ENCODE measurements at regions not wholly inside any gene's neighbourhood (a gene's known extent, or its start where the extent isn't known, plus 50 kb on each side); places are given as distances from the start of the nearest gene placed in this dataset.

DNA sequence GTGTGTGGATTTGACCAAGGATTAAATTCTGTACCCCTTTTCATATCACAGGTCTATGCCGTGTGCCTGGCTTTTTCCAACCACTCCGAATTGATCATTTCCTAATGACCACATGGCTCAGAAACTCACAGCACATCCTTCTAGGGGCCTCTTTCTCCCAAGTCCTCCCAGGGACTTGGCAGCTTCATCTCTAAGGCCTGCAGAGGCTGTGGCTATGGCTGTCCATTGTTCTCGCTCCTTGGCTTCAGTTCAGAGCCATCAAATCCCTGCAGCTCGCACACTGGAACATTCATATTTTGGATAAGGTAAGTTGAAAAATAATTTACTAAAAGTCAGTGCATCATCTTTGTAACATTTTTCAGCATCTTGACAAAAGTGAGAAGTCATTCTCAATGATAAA is 497.2 kb upstream of the CDH4 start:
- H3K27me3 Mint-ChIP-seq (ENCODE audit: low read depth, unreplicated experiment) = peaks cover 11% of the 10 kb centered on the region
- Histone ChIP-seq H4K20me1 (ENCODE audit: insufficient read depth, low read length) (no peaks in the 10 kb centered on the region), H2AFZ (ENCODE audit: low read depth, low read length) (no peak overlapping the region), H3K79me2 (ENCODE audit: insufficient read depth, low read length) (no peaks in the 10 kb centered on the region), H3K36me3 (ENCODE audit: insufficient read depth, low read length) (no peaks in the 10 kb centered on the region), H3K27ac (ENCODE audit: low read depth, low read length) (no peak overlapping the region), H3K4me1 (ENCODE audit: insufficient read depth, low read length) (no peaks in the 10 kb centered on the region), H3K27me3 (ENCODE audit: insufficient read depth, low read length) (no peaks in the 10 kb centered on the region), H3K9ac (ENCODE audit: low read length) (no peak overlapping the region), H3K9me3 (ENCODE audit: insufficient read depth, low read depth, low read length) (peaks cover 3% of the 10 kb centered on the region), H3K4me2 (ENCODE audit: low read length) (no peak overlapping the region), H3K4me3 (ENCODE audit: insufficient read depth, low read depth, low read length) (no peak overlapping the region)
- no peaks in the 10 kb centered on the region for H3K4me1 Mint-ChIP-seq (ENCODE audit: low read depth, unreplicated experiment)
- no peaks in the 10 kb centered on the region for H3K36me3 Mint-ChIP-seq (ENCODE audit: low read depth, unreplicated experiment)
- no peak overlapping the region for H3K27ac Mint-ChIP-seq (ENCODE audit: unreplicated experiment)
- TF ChIP-seq, protein P1, sequence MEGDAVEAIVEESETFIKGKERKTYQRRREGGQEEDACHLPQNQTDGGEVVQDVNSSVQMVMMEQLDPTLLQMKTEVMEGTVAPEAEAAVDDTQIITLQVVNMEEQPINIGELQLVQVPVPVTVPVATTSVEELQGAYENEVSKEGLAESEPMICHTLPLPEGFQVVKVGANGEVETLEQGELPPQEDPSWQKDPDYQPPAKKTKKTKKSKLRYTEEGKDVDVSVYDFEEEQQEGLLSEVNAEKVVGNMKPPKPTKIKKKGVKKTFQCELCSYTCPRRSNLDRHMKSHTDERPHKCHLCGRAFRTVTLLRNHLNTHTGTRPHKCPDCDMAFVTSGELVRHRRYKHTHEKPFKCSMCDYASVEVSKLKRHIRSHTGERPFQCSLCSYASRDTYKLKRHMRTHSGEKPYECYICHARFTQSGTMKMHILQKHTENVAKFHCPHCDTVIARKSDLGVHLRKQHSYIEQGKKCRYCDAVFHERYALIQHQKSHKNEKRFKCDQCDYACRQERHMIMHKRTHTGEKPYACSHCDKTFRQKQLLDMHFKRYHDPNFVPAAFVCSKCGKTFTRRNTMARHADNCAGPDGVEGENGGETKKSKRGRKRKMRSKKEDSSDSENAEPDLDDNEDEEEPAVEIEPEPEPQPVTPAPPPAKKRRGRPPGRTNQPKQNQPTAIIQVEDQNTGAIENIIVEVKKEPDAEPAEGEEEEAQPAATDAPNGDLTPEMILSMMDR (IDR thresholded peaks at IDR 0.05; ENCODE audit: insufficient read depth, low read depth, low read length) = no peak
- no peak for TF ChIP-seq EZH2 (IDR thresholded peaks at IDR 0.05; ENCODE audit: insufficient read depth, low read length)
- DNase-seq (ENCODE audit: low read depth) (no peak), FAIRE-seq (no peak)
- H3K9me3 Mint-ChIP-seq (ENCODE audit: unreplicated experiment) = peaks cover 2% of the 10 kb centered on the region
- no peak overlapping the region for H3K4me3 Mint-ChIP-seq (ENCODE audit: unreplicated experiment)

DNA sequence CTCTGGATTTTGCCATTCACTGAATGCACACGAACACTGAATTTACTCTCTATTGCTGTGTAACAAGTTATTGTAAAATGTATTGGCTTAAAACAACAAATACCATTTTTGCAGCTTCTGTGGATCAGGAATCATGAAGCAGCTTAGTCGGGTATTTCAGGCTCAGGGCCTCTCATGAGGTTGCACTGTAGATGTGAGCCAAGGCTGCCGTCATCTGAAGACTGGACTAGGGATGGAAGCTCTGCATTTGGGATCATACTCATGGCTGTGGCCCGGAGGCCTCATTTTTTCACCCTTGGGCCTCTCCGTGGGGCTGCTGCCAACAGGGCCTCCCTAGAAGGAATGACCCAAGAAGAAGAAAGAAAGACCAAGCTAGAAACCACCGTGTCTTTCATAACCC is 492.4 kb upstream of the CDH4 start:
- H3K9me3 Mint-ChIP-seq (ENCODE audit: unreplicated experiment) = peaks cover 2% of the 10 kb centered on the region
- DNase-seq (ENCODE audit: low read depth) (no peak), FAIRE-seq (no peak)
- Histone ChIP-seq H3K27ac (ENCODE audit: low read depth, low read length) (no peak overlapping the region), H3K27me3 (ENCODE audit: insufficient read depth, low read length) (no peaks in the 10 kb centered on the region), H3K4me3 (ENCODE audit: insufficient read depth, low read depth, low read length) (no peak overlapping the region), H3K79me2 (ENCODE audit: insufficient read depth, low read length) (no peaks in the 10 kb centered on the region), H3K4me1 (ENCODE audit: insufficient read depth, low read length) (no peaks in the 10 kb centered on the region), H3K9ac (ENCODE audit: low read length) (no peak overlapping the region), H3K4me2 (ENCODE audit: low read length) (no peak overlapping the region), H3K9me3 (ENCODE audit: insufficient read depth, low read depth, low read length) (peaks cover 11% of the 10 kb centered on the region), H4K20me1 (ENCODE audit: insufficient read depth, low read length) (no peaks in the 10 kb centered on the region), H2AFZ (ENCODE audit: low read depth, low read length) (no peak overlapping the region), H3K36me3 (ENCODE audit: insufficient read depth, low read length) (no peaks in the 10 kb centered on the region)
- TF ChIP-seq, protein P1 (IDR thresholded peaks at IDR 0.05; ENCODE audit: insufficient read depth, low read depth, low read length) = no peak
- no peak for TF ChIP-seq EZH2 (IDR thresholded peaks at IDR 0.05; ENCODE audit: insufficient read depth, low read length)
- H3K36me3 Mint-ChIP-seq (ENCODE audit: low read depth, unreplicated experiment) = no peaks in the 10 kb centered on the region
- H3K27ac Mint-ChIP-seq (ENCODE audit: unreplicated experiment) = no peak overlapping the region
- no peaks in the 10 kb centered on the region for H3K4me1 Mint-ChIP-seq (ENCODE audit: low read depth, unreplicated experiment)
- H3K4me3 Mint-ChIP-seq (ENCODE audit: unreplicated experiment) = no peak overlapping the region
- peaks cover 11% of the 10 kb centered on the region for H3K27me3 Mint-ChIP-seq (ENCODE audit: low read depth, unreplicated experiment)

DNA sequence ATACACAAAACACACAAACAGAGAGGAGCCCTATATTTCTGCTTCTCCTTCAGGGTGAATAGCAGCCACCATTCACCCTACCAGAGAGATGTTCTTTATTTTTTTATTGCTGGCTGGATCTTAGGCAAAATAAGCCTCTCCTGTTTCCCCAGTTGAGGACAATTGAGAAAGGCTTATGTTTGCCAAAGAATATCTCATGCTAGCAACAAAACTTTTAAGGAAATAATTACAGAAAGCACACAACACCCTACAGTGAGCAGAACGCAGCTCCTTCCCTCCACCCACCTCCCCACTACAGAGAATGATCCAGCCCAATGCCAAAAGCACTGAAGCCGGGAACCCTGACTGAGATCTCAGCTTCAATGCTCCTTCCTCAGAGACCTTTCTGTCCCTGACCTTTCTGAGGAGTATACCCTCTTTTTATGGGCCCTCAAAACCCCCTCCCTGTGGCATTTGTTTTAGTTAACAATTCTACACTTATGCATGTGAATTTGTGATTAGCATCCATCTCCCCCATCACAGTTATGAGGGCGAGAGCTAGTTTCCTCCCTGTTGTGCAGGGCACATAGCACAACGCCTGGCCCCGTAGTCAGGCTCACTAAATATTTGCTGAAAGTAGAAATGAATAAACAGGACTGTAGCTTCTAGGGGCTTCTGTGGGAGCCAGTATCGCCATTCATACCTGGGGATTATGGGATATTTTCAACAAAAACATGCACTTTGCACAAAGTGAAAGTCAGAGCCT is 491.6 kb upstream of the CDH4 start:
- H3K36me3 Mint-ChIP-seq (ENCODE audit: low read depth, unreplicated experiment) = no peaks in the 10 kb centered on the region
- peaks cover 2% of the 10 kb centered on the region for H3K9me3 Mint-ChIP-seq (ENCODE audit: unreplicated experiment)
- H3K4me1 ChIP-seq (ENCODE audit: insufficient read depth, low read length) = no peaks in the 10 kb centered on the region
- no peaks in the 10 kb centered on the region for H4K20me1 ChIP-seq (ENCODE audit: insufficient read depth, low read length)
- FAIRE-seq (no peak), DNase-seq (ENCODE audit: low read depth) (no peak)
- peaks cover 11% of the 10 kb centered on the region for H3K9me3 ChIP-seq (ENCODE audit: insufficient read depth, low read depth, low read length)
- H3K27me3 Mint-ChIP-seq (ENCODE audit: low read depth, unreplicated experiment) = peaks cover 11% of the 10 kb centered on the region
- H3K36me3 ChIP-seq (ENCODE audit: insufficient read depth, low read length) = no peaks in the 10 kb centered on the region
- H3K4me2 ChIP-seq (ENCODE audit: low read length) = no peak overlapping the region
- H2AFZ ChIP-seq (ENCODE audit: low read depth, low read length) = no peak overlapping the region
- no peak overlapping the region for H3K4me3 Mint-ChIP-seq (ENCODE audit: unreplicated experiment)
- no peak overlapping the region for H3K27ac Mint-ChIP-seq (ENCODE audit: unreplicated experiment)
- no peak overlapping the region for H3K4me3 ChIP-seq (ENCODE audit: insufficient read depth, low read depth, low read length)
- H3K4me1 Mint-ChIP-seq (ENCODE audit: low read depth, unreplicated experiment) = no peaks in the 10 kb centered on the region
- no peak overlapping the region for H3K27ac ChIP-seq (ENCODE audit: low read depth, low read length)
- no peaks in the 10 kb centered on the region for H3K27me3 ChIP-seq (ENCODE audit: insufficient read depth, low read length)
- no peak for TF ChIP-seq EZH2 (IDR thresholded peaks at IDR 0.05; ENCODE audit: insufficient read depth, low read length)
- TF ChIP-seq, protein P1 (IDR thresholded peaks at IDR 0.05; ENCODE audit: insufficient read depth, low read depth, low read length) = no peak
- H3K9ac ChIP-seq (ENCODE audit: low read length) = no peak overlapping the region
- no peaks in the 10 kb centered on the region for H3K79me2 ChIP-seq (ENCODE audit: insufficient read depth, low read length)

Measured in astrocyte (in vitro differentiated cells and primary cell).